ENCODE measurements at regions not wholly inside any gene's neighbourhood (a gene's known extent, or its start where the extent isn't known, plus 50 kb on each side); places are given as distances from the start of the nearest gene placed in this dataset.

- H3K4me3 ChIP-seq (ENCODE audit: control insufficient read depth, low read depth, low read length), result no peak overlapping the region
- no peak for DNase-seq (ENCODE audit: low read depth)
- no peak for TF ChIP-seq CTCF (IDR thresholded peaks at IDR 0.05; ENCODE audit: control insufficient read depth, insufficient read depth, low read depth, low read length, missing control alignments)
Observed at GRCh38 chr7:68504716-68505115, 1093.6 kb upstream of the AUTS2 start.

- no peak for TF ChIP-seq CTCF (IDR thresholded peaks at IDR 0.05; ENCODE audit: control insufficient read depth, insufficient read depth, low read depth, low read length, missing control alignments)
- DNase-seq (ENCODE audit: low read depth), result no peak
- H3K4me3 ChIP-seq (ENCODE audit: control insufficient read depth, low read depth, low read length), result no peak overlapping the region
Observed at GRCh38 chr7:68505721-68506120, 1092.6 kb upstream of the AUTS2 start.

- no peak for DNase-seq (ENCODE audit: low read depth)
- no peak for TF ChIP-seq CTCF (IDR thresholded peaks at IDR 0.05; ENCODE audit: control insufficient read depth, insufficient read depth, low read depth, low read length, missing control alignments)
Observed at GRCh38 chr7:68507668-68508067, 1090.6 kb upstream of the AUTS2 start.

GRCh38 chr7:68509054-68509453, 1089.2 kb upstream of the AUTS2 start:
- TF ChIP-seq CTCF (IDR thresholded peaks at IDR 0.05; ENCODE audit: control insufficient read depth, insufficient read depth, low read depth, low read length, missing control alignments), result no peak
- no peak for DNase-seq (ENCODE audit: low read depth)
- H3K4me3 ChIP-seq (ENCODE audit: control insufficient read depth, low read depth, low read length), result no peak overlapping the region

More at GRCh38 chr7:68507668-68508067, 1090.6 kb upstream of the AUTS2 start:
- no peak overlapping the region for H3K4me3 ChIP-seq (ENCODE audit: control insufficient read depth, low read depth, low read length)

- no peak for DNase-seq (ENCODE audit: low read depth)
- TF ChIP-seq CTCF (IDR thresholded peaks at IDR 0.05; ENCODE audit: control insufficient read depth, insufficient read depth, low read depth, low read length, missing control alignments), result no peak
- no peak overlapping the region for H3K4me3 ChIP-seq (ENCODE audit: control insufficient read depth, low read depth, low read length)
Observed at GRCh38 chr7:68509603-68510002, 1088.7 kb upstream of the AUTS2 start.

GRCh38 chr7:68511281-68511680, 1087.0 kb upstream of the AUTS2 start:
- no peak for TF ChIP-seq CTCF (IDR thresholded peaks at IDR 0.05; ENCODE audit: control insufficient read depth, insufficient read depth, low read depth, low read length, missing control alignments)
- no peak overlapping the region for H3K4me3 ChIP-seq (ENCODE audit: control insufficient read depth, low read depth, low read length)
- no peak for DNase-seq (ENCODE audit: low read depth)

GRCh38 chr7:68512466-68512865, 1085.8 kb upstream of the AUTS2 start:
- DNase-seq (ENCODE audit: low read depth), result no peak
- TF ChIP-seq CTCF (IDR thresholded peaks at IDR 0.05; ENCODE audit: control insufficient read depth, insufficient read depth, low read depth, low read length, missing control alignments), result no peak
- no peak overlapping the region for H3K4me3 ChIP-seq (ENCODE audit: control insufficient read depth, low read depth, low read length)
